Gastroesophageal sphincter (tissue), 3 donors: ENCODE measurements at regions not wholly inside any gene's neighbourhood (a gene's known extent, or its start where the extent isn't known, plus 50 kb on each side); places are given as distances from the start of the nearest gene placed in this dataset.

Experiments used
- EP300 ChIP-seq: sonication (generic); formaldehyde crosslinking; IDR thresholded peaks from one replicate; pipeline ENCODE4 v1.6.1; 2017; ENCODE audit warnings: antibody characterized with exemption, mild to moderate bottlenecking
- POLR2A ChIP-seq, 2 donors: fragments of 450-650 bp; IDR thresholded peaks; one replicate each; pipeline ENCODE4 v1.6.1; 2017; ENCODE audit warnings: antibody characterized with exemption in 2 of 2, mild to moderate bottlenecking in 2 of 2, moderate library complexity in 1 of 2
- POLR2AphosphoS5 ChIP-seq: sonication (generic); formaldehyde crosslinking; IDR thresholded peaks from one replicate; pipeline ENCODE4 v1.6.1; 2017; ENCODE audit warnings: antibody characterized with exemption
- TF ChIP-seq, protein P1 (sequence below), 4 experiments: fragments of 200-600 bp in 2 of 4; fragments of 450-650 bp in 2 of 4; sonication (generic) in 1 of 4; IDR thresholded peaks; one replicate each; pipeline ENCODE4 v1.5.1; 2017 to 2019; ENCODE audit warnings: antibody characterized with exemption in 4 of 4, mild to moderate bottlenecking in 2 of 4, moderate library complexity in 2 of 4

DNA sequence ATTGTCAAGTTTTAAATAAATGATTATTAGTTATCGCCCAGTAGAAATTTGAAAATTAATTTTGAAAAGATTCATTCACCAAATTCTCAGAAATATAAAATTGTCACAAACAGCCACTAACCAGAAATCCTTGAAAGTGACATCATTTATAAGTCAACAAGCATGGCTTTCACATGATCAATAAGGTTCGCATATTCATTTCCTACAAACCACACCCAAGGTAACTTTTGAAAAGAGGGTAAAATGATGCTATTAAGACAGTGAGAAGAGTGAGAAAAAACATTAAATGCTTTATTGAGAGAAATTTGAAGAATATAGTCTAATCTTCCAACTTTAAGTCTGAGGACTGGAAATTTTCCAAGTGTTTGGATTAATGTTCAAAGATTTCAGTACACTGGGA is 263.6 kb upstream of the ALCAM start:
- TF ChIP-seq POLR2AphosphoS5: no peak
- no peak for TF ChIP-seq EP300
- TF ChIP-seq POLR2A (IDR thresholded peaks at IDR 0.05): no peak
- TF ChIP-seq, protein P1, sequence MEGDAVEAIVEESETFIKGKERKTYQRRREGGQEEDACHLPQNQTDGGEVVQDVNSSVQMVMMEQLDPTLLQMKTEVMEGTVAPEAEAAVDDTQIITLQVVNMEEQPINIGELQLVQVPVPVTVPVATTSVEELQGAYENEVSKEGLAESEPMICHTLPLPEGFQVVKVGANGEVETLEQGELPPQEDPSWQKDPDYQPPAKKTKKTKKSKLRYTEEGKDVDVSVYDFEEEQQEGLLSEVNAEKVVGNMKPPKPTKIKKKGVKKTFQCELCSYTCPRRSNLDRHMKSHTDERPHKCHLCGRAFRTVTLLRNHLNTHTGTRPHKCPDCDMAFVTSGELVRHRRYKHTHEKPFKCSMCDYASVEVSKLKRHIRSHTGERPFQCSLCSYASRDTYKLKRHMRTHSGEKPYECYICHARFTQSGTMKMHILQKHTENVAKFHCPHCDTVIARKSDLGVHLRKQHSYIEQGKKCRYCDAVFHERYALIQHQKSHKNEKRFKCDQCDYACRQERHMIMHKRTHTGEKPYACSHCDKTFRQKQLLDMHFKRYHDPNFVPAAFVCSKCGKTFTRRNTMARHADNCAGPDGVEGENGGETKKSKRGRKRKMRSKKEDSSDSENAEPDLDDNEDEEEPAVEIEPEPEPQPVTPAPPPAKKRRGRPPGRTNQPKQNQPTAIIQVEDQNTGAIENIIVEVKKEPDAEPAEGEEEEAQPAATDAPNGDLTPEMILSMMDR (IDR thresholded peaks at IDR 0.05): no peak
